IMR-90 (cell line): ENCODE measurements at regions not wholly inside any gene's neighbourhood (a gene's known extent, or its start where the extent isn't known, plus 50 kb on each side); places are given as distances from the start of the nearest gene placed in this dataset.

ENCODE experiments used
- ATAC-seq: fragments of 200-7000 bp; cut with Tn5 transposase; 2 replicates; pipeline ENCODE4 v1.9.1; 2020; ENCODE audit warnings: low read depth, mild to moderate bottlenecking, moderate library complexity
- BruUV-seq: library from RNA; stranded (reverse); fragments of 400-500 nt; replicated peaks from 2 replicates; lab custom pipeline; 2021; lab: Mats Ljungman, UMichigan
- CTCF ChIA-PET: fragments of 300-600 bp; formaldehyde crosslinking; extraction: SDS; loops from one replicate; lab custom pipeline; 2021; ENCODE audit warnings: antibody characterized with exemption; lab: Yijun Ruan, JAX
- POLR2A ChIA-PET: fragments of 300-600 bp; sonication (Branson Sonifier 250); formaldehyde crosslinking; loops from one replicate; lab custom pipeline; 2022; ENCODE audit warnings: antibody characterized with exemption; ENCODE audit not compliant: unreplicated experiment; lab: Charles Lee
- DNase-seq: peaks from one replicate; pipeline ENCODE4 v3.0.0; 2013
- H2AFZ ChIP-seq: replicated peaks from 2 replicates; pipeline ENCODE3; 2013; ENCODE audit warnings: low read length, mild to moderate bottlenecking; ENCODE audit not compliant: poor library complexity
- H2AK5ac ChIP-seq: 2 replicates; pipeline ENCODE4 v1.6.1; 2013; ENCODE audit warnings: low read depth, low read length, inconsistent platforms
- H2AK9ac ChIP-seq: replicated peaks from 2 replicates; pipeline ENCODE3; 2013; ENCODE audit warnings: mild to moderate bottlenecking, low read depth, low read length, moderate library complexity; ENCODE audit not compliant: poor library complexity
- H2BK120ac ChIP-seq: 2 replicates; pipeline ENCODE4 v1.6.1; 2013; ENCODE audit warnings: low read depth, low read length, inconsistent platforms
- H2BK15ac ChIP-seq: 3 replicates; pipeline ENCODE4 v1.6.1; 2013; ENCODE audit warnings: low read depth, low read length, inconsistent platforms
- H2BK20ac ChIP-seq: 2 replicates; pipeline ENCODE4 v1.6.1; 2013; ENCODE audit warnings: low read depth, mild to moderate bottlenecking, inconsistent platforms, low read length, moderate library complexity
- H2BK5ac ChIP-seq: 2 replicates; pipeline ENCODE4 v1.6.1; 2013; ENCODE audit warnings: mild to moderate bottlenecking, low read depth, low read length, inconsistent platforms; ENCODE audit not compliant: poor library complexity, severe bottlenecking
- H3K14ac ChIP-seq: replicated peaks from 2 replicates; pipeline ENCODE4 v1.6.1; 2013; ENCODE audit warnings: low read depth, low read length, inconsistent platforms
- H3K18ac ChIP-seq: 2 replicates; pipeline ENCODE4 v1.6.1; 2013; ENCODE audit warnings: low read depth, low read length, control low read depth
- H3K23ac ChIP-seq: 2 replicates; pipeline ENCODE4 v1.6.1; 2013; ENCODE audit warnings: low read depth, low read length, inconsistent platforms
- H3K27ac ChIP-seq: 2 replicates; pipeline ENCODE4 v1.5.1; 2013; ENCODE audit warnings: mild to moderate bottlenecking, control low read depth, low read length; ENCODE audit not compliant: insufficient read depth
- H3K27me3 ChIP-seq: 2 replicates; pipeline ENCODE4 v1.6.1; 2013; ENCODE audit warnings: low read length; ENCODE audit not compliant: control insufficient read depth, insufficient read depth
- H3K36me3 ChIP-seq: 2 replicates; pipeline ENCODE4 v1.6.1; 2013; ENCODE audit warnings: low read length, mixed read lengths; ENCODE audit not compliant: control insufficient read depth, insufficient read depth
- H3K4ac ChIP-seq: 2 replicates; pipeline ENCODE4 v1.6.1; 2013; ENCODE audit warnings: low read depth, low read length, inconsistent platforms
- H3K4me1 ChIP-seq: 2 replicates; pipeline ENCODE4 v1.6.1; 2013; ENCODE audit warnings: low read length, mixed read lengths; ENCODE audit not compliant: control insufficient read depth, insufficient read depth
- H3K4me2 ChIP-seq: 2 replicates; pipeline ENCODE4 v1.6.1; 2013; ENCODE audit warnings: low read depth, mild to moderate bottlenecking, control low read depth, low read length, moderate library complexity
- H3K4me3 ChIP-seq: 2 replicates; pipeline ENCODE4 v1.5.1; 2013; ENCODE audit warnings: low read depth, mild to moderate bottlenecking, control low read depth, low read length, moderate library complexity; ENCODE audit not compliant: insufficient read depth
- H3K56ac ChIP-seq: 2 replicates; pipeline ENCODE4 v1.6.1; 2013; ENCODE audit warnings: low read length, inconsistent platforms; ENCODE audit not compliant: insufficient read depth; ENCODE audit errors: extremely low read depth
- H3K79me1 ChIP-seq, 2 experiments: 2 replicates each; pipeline ENCODE4 v1.6.1; 2013; ENCODE audit warnings: low read length in 2 of 2, inconsistent platforms in 1 of 2, low read depth in 1 of 2
- H3K9ac ChIP-seq: 2 replicates; pipeline ENCODE4 v1.6.1; 2013; ENCODE audit warnings: low read depth, low read length, control low read depth
- H3K9me1 ChIP-seq: 2 replicates; pipeline ENCODE4 v1.6.1; 2013; ENCODE audit warnings: low read length, inconsistent platforms; ENCODE audit not compliant: insufficient read depth
- H3K9me3 ChIP-seq: 2 replicates; pipeline ENCODE4 v1.6.1; 2013; ENCODE audit warnings: low read length; ENCODE audit not compliant: control insufficient read depth, insufficient read depth
- H4K20me1 ChIP-seq: 2 replicates; pipeline ENCODE4 v1.6.1; 2013; ENCODE audit warnings: low read length, inconsistent platforms; ENCODE audit not compliant: insufficient read depth
- H4K5ac ChIP-seq: 2 replicates; pipeline ENCODE4 v1.6.1; 2013; ENCODE audit warnings: mild to moderate bottlenecking, low read depth, low read length, control low read depth
- H4K8ac ChIP-seq, 2 experiments: 2 replicates each; pipeline ENCODE4 v1.6.1; 2013; ENCODE audit warnings: low read depth in 2 of 2, low read length in 2 of 2, control low read depth in 1 of 2, inconsistent platforms in 1 of 2
- H4K91ac ChIP-seq: 2 replicates; pipeline ENCODE4 v1.6.1; 2013; ENCODE audit warnings: low read depth, low read length, inconsistent platforms; ENCODE audit not compliant: insufficient read depth
- CHD1 ChIP-seq: IDR thresholded peaks from 2 replicates; pipeline ENCODE4 v1.6.1; 2012; ENCODE audit warnings: low read depth, low read length, improper control_type of control experiment
- MAFK ChIP-seq: IDR thresholded peaks from 2 replicates; pipeline ENCODE4 v1.6.1; 2012; ENCODE audit warnings: low read depth, low read length, improper control_type of control experiment
- MXI1 ChIP-seq: IDR thresholded peaks from 2 replicates; pipeline ENCODE4 v1.6.1; 2012; ENCODE audit warnings: low read depth, mild to moderate bottlenecking, low read length, moderate library complexity, borderline replicate concordance
- POLR2A ChIP-seq: IDR thresholded peaks from 2 replicates; pipeline ENCODE4 v1.6.1; 2012; ENCODE audit warnings: mild to moderate bottlenecking, low read depth, low read length
- dilution Hi-C: fragments of 300-500 bp; cut with HindIII; formaldehyde crosslinking; loops from one replicate; pipeline ENCODE4 v1.14.3; 2018; ENCODE audit warnings: low sequenced_read_pairs; ENCODE audit not compliant: unreplicated experiment
- in situ Hi-C: fragments of 300-500 bp; cut with MboI; formaldehyde crosslinking; loops from 3 replicates; pipeline ENCODE4 v1.14.3; 2019; ENCODE audit warnings: low sequenced_read_pairs, inconsistent platforms, mixed read lengths
- intact Hi-C: fragments of 100-400 bp; cut with micrococcal nuclease; formaldehyde crosslinking; loops from 2 replicates; pipeline ENCODE4 v1.10.0; 2022

DNA sequence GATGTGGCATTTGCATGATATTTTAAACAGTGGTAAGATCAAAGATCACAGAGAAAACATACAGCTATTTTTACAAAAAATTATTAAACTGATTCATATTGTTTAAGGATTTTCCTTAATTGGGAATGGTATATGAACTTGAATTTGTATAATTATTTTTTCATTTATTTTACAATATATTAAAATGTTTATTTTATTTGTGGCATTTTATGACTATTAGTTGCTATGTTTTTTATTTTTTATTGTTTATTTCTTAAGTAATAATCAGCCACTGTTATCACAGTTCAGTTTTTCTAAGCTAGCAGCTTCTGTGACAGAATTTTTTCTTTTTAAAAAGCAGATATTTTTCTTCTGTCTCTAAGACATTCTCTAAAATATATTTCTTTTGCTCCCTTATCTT, 387.0 kb upstream of the KHDRBS2 start:
- H3K79me1 ChIP-seq, result no peaks in the 10 kb centered on the region
- H2AK5ac ChIP-seq, result no peak overlapping the region
- ChIA-PET CTCF (no interaction called here), POLR2A (no interaction called here)
- no peak overlapping the region for H3K27ac ChIP-seq
- no peak overlapping the region for H3K56ac ChIP-seq
- H4K5ac ChIP-seq, result no peak overlapping the region
- no peaks in the 10 kb centered on the region for H3K9me1 ChIP-seq
- TF ChIP-seq POLR2A (no peak), CHD1 (no peak), MXI1 (no peak), MAFK (no peak)
- no peak overlapping the region for H3K4me3 ChIP-seq
- no peak overlapping the region for H2AFZ ChIP-seq
- no TSS peak for BruUV-seq
- no peak overlapping the region for H2AK9ac ChIP-seq
- H3K27me3 ChIP-seq, result no peaks in the 10 kb centered on the region
- H3K4ac ChIP-seq, result no peak overlapping the region
- no peak overlapping the region for H3K9ac ChIP-seq
- H3K14ac ChIP-seq, result no peak overlapping the region
- H4K8ac ChIP-seq, result no peak overlapping the region
- no peaks in the 10 kb centered on the region for H4K20me1 ChIP-seq
- dilution Hi-C loops (no loop called here), intact Hi-C loops (no loop called here), in situ Hi-C loops (no loop called here)
- ATAC-seq, result no peak
- H3K36me3 ChIP-seq, result no peaks in the 10 kb centered on the region
- DNase-seq, result no peak
- no peak overlapping the region for H4K91ac ChIP-seq
- H2BK20ac ChIP-seq, result no peak overlapping the region
- H3K18ac ChIP-seq, result no peak overlapping the region
- H3K23ac ChIP-seq, result no peak overlapping the region
- H2BK120ac ChIP-seq, result no peak overlapping the region
- 0 out of 2 replicates have a peak, but pooled peaks cover 2% of the 10 kb centered on the region for H3K9me3 ChIP-seq
- H2BK5ac ChIP-seq, result no peak overlapping the region
- H2BK15ac ChIP-seq, result no peak overlapping the region
- no peaks in the 10 kb centered on the region for H3K4me1 ChIP-seq
- H3K4me2 ChIP-seq, result no peak overlapping the region
